HL-60 (cell line): ENCODE measurements at regions not wholly inside any gene's neighbourhood (a gene's known extent, or its start where the extent isn't known, plus 50 kb on each side); places are given as distances from the start of the nearest gene placed in this dataset.

ENCODE experiments used
- DNase-seq, 2 experiments: peaks; one replicate each; pipeline ENCODE4 v3.0.0-alpha.2; 2010 to 2020; ENCODE audit warnings: low read depth in 1 of 2, low spot score in 1 of 2
- H3K27ac ChIP-seq: fragments of 250-450 bp; sonication (Bioruptor Pico); replicated peaks from 2 replicates; pipeline ENCODE4 v1.5.1; 2020; ENCODE audit warnings: mild to moderate bottlenecking, moderate library complexity
- H3K27me3 ChIP-seq: fragments of 250-450 bp; sonication (Bioruptor Pico); 2 replicates; pipeline ENCODE4 v1.5.1; 2021; ENCODE audit warnings: mild to moderate bottlenecking, moderate library complexity; ENCODE audit not compliant: insufficient read depth, poor library complexity, severe bottlenecking
- H3K4me3 ChIP-seq: replicated peaks from 2 replicates; pipeline ENCODE4 v1.5.1; 2011; ENCODE audit warnings: mild to moderate bottlenecking, control low read depth, low read length; ENCODE audit not compliant: insufficient read depth
- GABPA ChIP-seq: IDR thresholded peaks from 2 replicates; pipeline ENCODE4 v1.6.1; 2012; ENCODE audit warnings: low read depth
- POLR2AphosphoS5 ChIP-seq: IDR thresholded peaks from 2 replicates; pipeline ENCODE4 v1.6.1; 2012; ENCODE audit warnings: low read depth
- SPI1 ChIP-seq: IDR thresholded peaks from 2 replicates; pipeline ENCODE4 v1.6.1; 2012; ENCODE audit warnings: low read depth, mild to moderate bottlenecking, borderline replicate concordance
- TF ChIP-seq, protein P1 (sequence below): IDR thresholded peaks from one replicate; pipeline ENCODE4 v1.5.1; 2011; ENCODE audit warnings: low read length, control low read depth, inconsistent platforms; ENCODE audit not compliant: insufficient read depth
- TF ChIP-seq, protein P2 (sequence below): IDR thresholded peaks from 2 replicates; pipeline ENCODE4 v1.6.1; 2012; ENCODE audit warnings: low read depth; ENCODE audit not compliant: insufficient replicate concordance

DNA sequence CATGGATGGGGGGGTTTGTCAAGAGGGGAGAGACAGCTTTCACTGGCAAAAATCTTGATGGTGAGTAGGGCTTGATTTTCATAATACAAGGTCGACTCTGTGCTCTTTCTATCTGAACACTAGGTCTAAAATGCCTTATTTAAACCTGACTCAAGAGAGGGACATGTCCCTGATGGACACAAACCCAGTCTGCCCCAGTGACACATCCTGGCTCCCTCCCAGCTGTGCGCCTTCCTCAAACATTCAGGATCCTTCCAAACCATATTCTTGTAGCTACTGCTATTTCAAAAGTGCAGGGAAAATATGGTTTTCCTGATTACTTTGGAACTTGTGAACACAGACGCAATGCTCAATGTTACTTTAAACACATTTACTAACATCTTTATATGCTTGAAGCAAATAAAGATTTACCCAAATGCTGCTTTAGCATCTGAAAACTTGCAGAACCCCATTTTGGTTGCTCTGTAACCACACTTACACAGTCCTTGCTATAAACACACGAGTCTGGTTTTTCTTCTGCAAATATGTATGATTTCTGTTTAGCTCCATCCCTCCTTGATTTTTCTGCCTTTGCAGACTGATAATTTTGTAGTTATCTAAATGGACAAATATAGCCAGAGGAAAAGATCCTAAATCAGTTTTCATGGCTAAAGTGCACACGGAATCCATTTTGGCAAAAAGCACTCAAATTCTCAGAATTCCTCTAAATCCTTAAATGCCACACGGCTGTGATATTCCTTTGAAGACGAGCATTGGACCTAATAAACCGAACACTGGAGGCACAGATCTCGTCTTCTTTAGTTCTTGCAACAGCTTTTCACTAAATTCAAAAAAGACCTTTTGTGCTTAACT is 499.9 kb upstream of the ZFHX3 start:
- DNase-seq: no peak
- peaks cover 46% of the 10 kb centered on the region for H3K27me3 ChIP-seq
- no peak overlapping the region for H3K4me3 ChIP-seq
- H3K27ac ChIP-seq: no peak overlapping the region
- TF ChIP-seq, protein P1, sequence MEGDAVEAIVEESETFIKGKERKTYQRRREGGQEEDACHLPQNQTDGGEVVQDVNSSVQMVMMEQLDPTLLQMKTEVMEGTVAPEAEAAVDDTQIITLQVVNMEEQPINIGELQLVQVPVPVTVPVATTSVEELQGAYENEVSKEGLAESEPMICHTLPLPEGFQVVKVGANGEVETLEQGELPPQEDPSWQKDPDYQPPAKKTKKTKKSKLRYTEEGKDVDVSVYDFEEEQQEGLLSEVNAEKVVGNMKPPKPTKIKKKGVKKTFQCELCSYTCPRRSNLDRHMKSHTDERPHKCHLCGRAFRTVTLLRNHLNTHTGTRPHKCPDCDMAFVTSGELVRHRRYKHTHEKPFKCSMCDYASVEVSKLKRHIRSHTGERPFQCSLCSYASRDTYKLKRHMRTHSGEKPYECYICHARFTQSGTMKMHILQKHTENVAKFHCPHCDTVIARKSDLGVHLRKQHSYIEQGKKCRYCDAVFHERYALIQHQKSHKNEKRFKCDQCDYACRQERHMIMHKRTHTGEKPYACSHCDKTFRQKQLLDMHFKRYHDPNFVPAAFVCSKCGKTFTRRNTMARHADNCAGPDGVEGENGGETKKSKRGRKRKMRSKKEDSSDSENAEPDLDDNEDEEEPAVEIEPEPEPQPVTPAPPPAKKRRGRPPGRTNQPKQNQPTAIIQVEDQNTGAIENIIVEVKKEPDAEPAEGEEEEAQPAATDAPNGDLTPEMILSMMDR: no peak
- TF ChIP-seq GABPA (no peak), SPI1 (no peak), POLR2AphosphoS5 (no peak)
- TF ChIP-seq, protein P2, sequence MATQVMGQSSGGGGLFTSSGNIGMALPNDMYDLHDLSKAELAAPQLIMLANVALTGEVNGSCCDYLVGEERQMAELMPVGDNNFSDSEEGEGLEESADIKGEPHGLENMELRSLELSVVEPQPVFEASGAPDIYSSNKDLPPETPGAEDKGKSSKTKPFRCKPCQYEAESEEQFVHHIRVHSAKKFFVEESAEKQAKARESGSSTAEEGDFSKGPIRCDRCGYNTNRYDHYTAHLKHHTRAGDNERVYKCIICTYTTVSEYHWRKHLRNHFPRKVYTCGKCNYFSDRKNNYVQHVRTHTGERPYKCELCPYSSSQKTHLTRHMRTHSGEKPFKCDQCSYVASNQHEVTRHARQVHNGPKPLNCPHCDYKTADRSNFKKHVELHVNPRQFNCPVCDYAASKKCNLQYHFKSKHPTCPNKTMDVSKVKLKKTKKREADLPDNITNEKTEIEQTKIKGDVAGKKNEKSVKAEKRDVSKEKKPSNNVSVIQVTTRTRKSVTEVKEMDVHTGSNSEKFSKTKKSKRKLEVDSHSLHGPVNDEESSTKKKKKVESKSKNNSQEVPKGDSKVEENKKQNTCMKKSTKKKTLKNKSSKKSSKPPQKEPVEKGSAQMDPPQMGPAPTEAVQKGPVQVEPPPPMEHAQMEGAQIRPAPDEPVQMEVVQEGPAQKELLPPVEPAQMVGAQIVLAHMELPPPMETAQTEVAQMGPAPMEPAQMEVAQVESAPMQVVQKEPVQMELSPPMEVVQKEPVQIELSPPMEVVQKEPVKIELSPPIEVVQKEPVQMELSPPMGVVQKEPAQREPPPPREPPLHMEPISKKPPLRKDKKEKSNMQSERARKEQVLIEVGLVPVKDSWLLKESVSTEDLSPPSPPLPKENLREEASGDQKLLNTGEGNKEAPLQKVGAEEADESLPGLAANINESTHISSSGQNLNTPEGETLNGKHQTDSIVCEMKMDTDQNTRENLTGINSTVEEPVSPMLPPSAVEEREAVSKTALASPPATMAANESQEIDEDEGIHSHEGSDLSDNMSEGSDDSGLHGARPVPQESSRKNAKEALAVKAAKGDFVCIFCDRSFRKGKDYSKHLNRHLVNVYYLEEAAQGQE: no peak

DNA sequence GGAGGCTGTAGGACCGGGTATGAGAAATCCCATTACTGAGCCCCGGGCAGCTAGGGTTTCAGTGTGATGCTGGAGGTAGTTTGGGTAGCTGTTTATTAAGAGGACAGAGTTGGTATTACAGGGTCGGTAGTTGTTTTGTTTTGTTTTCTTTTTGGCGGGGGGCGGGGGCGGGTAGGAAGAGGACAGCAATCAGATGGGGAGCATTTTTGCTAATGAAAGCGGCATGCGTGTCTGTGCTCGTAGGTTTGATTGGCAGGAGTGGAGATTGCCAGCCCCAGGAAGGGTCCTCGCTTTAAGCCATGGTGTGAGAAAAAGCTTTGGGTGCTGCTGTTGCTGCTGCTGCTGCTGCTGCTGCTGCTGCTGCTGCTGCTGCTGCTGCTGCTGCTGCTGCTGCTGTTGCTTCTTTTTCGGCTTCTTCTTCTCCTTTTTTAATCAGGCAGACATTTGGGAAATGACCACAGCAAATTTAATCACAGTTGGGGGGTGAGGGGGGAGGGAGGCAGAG is 498.5 kb upstream of the ZFHX3 start:
- DNase-seq: no peak
- TF ChIP-seq, protein P2: no peak
- no peak overlapping the region for H3K27ac ChIP-seq
- H3K4me3 ChIP-seq: no peak overlapping the region
- H3K27me3 ChIP-seq: peaks cover 41% of the 10 kb centered on the region

DNA sequence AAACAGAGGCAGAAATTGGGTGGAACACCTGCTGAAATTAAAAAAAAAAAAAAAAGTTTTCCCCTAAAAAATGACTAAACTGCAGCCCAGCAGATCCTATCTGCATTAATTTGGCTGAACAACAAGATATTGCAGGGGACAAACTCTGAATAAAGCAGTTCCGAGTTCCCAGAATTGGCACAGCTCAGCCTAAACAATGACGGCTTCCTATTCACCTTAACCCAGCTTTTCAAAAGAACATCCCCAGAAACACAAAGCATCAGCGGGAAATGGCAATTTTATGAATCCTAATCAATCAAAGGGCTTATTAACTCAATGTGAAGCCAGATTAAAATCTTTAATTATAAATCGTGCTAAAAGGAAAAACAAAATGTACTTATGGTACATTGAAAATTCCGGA is 497.8 kb upstream of the ZFHX3 start:
- no peak overlapping the region for H3K27ac ChIP-seq
- no peak for DNase-seq
- peaks cover 41% of the 10 kb centered on the region for H3K27me3 ChIP-seq
- TF ChIP-seq SPI1: no peak
- TF ChIP-seq, protein P1: no peak
- no peak for TF ChIP-seq GABPA
- TF ChIP-seq, protein P2: no peak
- TF ChIP-seq POLR2AphosphoS5: no peak
- H3K4me3 ChIP-seq: no peak overlapping the region
